ENCODE measurements at regions not wholly inside any gene's neighbourhood (a gene's known extent, or its start where the extent isn't known, plus 50 kb on each side); places are given as distances from the start of the nearest gene placed in this dataset.

GRCh38 chr6:74280130-74280692 is 584.2 kb downstream of the CD109 start:
- TF ChIP-seq CTCF (IDR thresholded peaks at IDR 0.05; ENCODE audit: insufficient read depth, low read depth, low read length): no peak
- TF ChIP-seq EZH2 (IDR thresholded peaks at IDR 0.05; ENCODE audit: insufficient read depth, low read length): no peak

All from astrocyte (in vitro differentiated cells and primary cell).